Right lobe of liver (tissue), 6 donors: ENCODE measurements at regions not wholly inside any gene's neighbourhood (a gene's known extent, or its start where the extent isn't known, plus 50 kb on each side); places are given as distances from the start of the nearest gene placed in this dataset.

Source experiments
- ATAC-seq, 4 donors: fragments of 200-7000 bp; cut with Tn5 transposase; one replicate each; pipeline ENCODE4 v1.9.1; 2020; ENCODE audit warnings: mild to moderate bottlenecking in 4 of 4, moderate library complexity in 4 of 4
- DNase-seq, 3 donors: peaks; one replicate each; pipeline ENCODE4 v3.0.0-alpha.2; 2020
- H3K27ac ChIP-seq, 3 donors: fragments of 200-600 bp; one replicate each; pipeline ENCODE4 v1.8.0; 2022
- H3K27me3 ChIP-seq, 2 donors: fragments of 200-600 bp; one replicate each; pipeline ENCODE4 v1.8.0; 2022
- H3K36me3 ChIP-seq, 4 donors: fragments of 200-600 bp; sonication (generic) in 1 of 4; one replicate each; pipeline versions ENCODE4 v1.5.1 to v1.8.0; 2017 to 2022; ENCODE audit warnings: control low read depth in 1 of 4
- H3K4me1 ChIP-seq, 4 donors: fragments of 200-600 bp; sonication (generic) in 1 of 4; one replicate each; pipeline versions ENCODE4 v1.5.1 to v1.8.0; 2017 to 2022; ENCODE audit warnings: control low read depth in 1 of 4
- H3K4me3 ChIP-seq, 3 donors: fragments of 200-600 bp; one replicate each; pipeline ENCODE4 v1.8.0; 2022
- H3K9me3 ChIP-seq, 4 donors: fragments of 200-600 bp; sonication (generic) in 1 of 4; one replicate each; pipeline versions ENCODE4 v1.5.1 to v1.8.0; 2017 to 2022; ENCODE audit warnings: control low read depth in 1 of 4
- POLR2A ChIP-seq: fragments of 450-650 bp; IDR thresholded peaks from one replicate; pipeline ENCODE4 v1.6.1; 2017; ENCODE audit warnings: antibody characterized with exemption, mild to moderate bottlenecking
- WGBS: methylation state at CpG from one replicate; pipeline ENCODE4 v1.1.6; 2018; ENCODE audit warnings: low coverage, low lambda C conversion rate; ENCODE audit not compliant: insufficient coverage; ENCODE audit errors: missing lambda C conversion rate; 5-methylcytosine and 5-hydroxymethylcytosine counted together
- intact Hi-C, 2 donors: fragments of 100-400 bp; cut with DNase I; formaldehyde crosslinking; loops; one replicate each; pipeline versions ENCODE4 v1.11.2 to v1.14.1; 2022
- TF ChIP-seq, protein P1 (sequence below), 4 donors: fragments of 200-600 bp in 3 of 4; fragments of 450-650 bp in 1 of 4; IDR thresholded peaks; one replicate each; pipeline versions ENCODE4 v1.5.1 to v1.8.0; 2016 to 2022; ENCODE audit warnings: antibody characterized with exemption in 4 of 4, mild to moderate bottlenecking in 2 of 4
- donor health status: DM: no; HTN: yes; CAD: no.
- donor health status: DM: no; HTN: no; CAD: no.
- donor health status: DM: no; HTN: no; CAD: no.
- donor health status: DM: no; HTN: yes; CAD: no.
- donor health status: DM: no; HTN: yes; CAD: no.

DNA sequence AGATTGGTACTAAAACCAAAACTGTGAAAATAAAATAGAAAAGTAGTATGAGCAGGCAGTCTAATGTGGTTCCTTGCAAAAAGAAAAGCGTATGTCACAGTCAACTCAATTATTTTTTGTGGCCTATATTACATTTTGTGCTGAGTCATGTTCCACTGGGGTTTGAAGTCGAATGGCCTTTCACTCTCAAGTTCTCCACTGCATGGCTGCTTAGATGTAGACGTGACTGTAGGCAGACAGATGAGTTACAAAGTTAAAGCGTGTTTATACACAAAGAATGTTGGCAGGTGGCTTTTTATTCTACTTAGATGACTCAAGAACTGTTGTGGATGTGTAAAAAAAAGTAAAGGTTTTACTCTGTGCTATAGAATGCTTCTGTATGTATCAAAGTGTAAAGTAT lies 133.9 kb downstream of the SLITRK6 start:
- no peak for ATAC-seq
- H3K27ac ChIP-seq = no peak overlapping the region

DNA sequence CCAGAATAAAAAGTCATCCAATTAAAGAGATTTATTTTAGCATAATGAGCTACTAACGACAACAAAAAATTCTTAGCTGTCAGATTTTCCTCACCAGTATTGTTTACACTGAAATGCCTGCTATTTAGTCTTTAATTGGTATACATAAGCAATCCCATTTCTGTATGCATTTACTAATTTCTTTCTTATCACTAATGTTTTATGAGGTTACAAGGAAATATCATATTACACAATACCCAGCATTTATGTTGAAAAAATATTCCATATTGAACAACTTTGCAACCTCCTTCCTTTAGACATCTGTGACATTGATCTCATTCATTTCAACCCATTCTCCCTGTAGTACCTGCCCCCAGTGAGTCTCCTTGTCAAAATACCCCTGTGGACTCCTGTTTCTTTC lies 135.4 kb downstream of the SLITRK6 start:
- intact Hi-C loops = no loop called here
- Histone ChIP-seq H3K4me1 (no peaks in the 10 kb centered on the region), H3K36me3 (no peaks in the 10 kb centered on the region), H3K4me3 (no peak overlapping the region), H3K27ac (no peak overlapping the region), H3K9me3 (no peaks in the 10 kb centered on the region), H3K27me3 (no peaks in the 10 kb centered on the region)
- ATAC-seq (no peak), DNase-seq (no peak)
- no peak for TF ChIP-seq POLR2A
- TF ChIP-seq, protein P1, sequence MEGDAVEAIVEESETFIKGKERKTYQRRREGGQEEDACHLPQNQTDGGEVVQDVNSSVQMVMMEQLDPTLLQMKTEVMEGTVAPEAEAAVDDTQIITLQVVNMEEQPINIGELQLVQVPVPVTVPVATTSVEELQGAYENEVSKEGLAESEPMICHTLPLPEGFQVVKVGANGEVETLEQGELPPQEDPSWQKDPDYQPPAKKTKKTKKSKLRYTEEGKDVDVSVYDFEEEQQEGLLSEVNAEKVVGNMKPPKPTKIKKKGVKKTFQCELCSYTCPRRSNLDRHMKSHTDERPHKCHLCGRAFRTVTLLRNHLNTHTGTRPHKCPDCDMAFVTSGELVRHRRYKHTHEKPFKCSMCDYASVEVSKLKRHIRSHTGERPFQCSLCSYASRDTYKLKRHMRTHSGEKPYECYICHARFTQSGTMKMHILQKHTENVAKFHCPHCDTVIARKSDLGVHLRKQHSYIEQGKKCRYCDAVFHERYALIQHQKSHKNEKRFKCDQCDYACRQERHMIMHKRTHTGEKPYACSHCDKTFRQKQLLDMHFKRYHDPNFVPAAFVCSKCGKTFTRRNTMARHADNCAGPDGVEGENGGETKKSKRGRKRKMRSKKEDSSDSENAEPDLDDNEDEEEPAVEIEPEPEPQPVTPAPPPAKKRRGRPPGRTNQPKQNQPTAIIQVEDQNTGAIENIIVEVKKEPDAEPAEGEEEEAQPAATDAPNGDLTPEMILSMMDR (IDR thresholded peaks at IDR 0.05) = no peak
- 65% methylated on average over 1 of the region's 1 CpG for WGBS

More for the DNA sequence above, 133.9 kb downstream of the SLITRK6 start:
- intact Hi-C loops = no loop called here
- 40% methylated on average over 4 of the region's 4 CpGs for WGBS
- TF ChIP-seq, protein P1 (IDR thresholded peaks at IDR 0.05) = no peak
- no peak for TF ChIP-seq POLR2A
- Histone ChIP-seq H3K36me3 (no peaks in the 10 kb centered on the region), H3K27me3 (no peaks in the 10 kb centered on the region), H3K4me1 (no peaks in the 10 kb centered on the region), H3K9me3 (no peaks in the 10 kb centered on the region), H3K4me3 (no peak overlapping the region)
- DNase-seq = no peak

DNA sequence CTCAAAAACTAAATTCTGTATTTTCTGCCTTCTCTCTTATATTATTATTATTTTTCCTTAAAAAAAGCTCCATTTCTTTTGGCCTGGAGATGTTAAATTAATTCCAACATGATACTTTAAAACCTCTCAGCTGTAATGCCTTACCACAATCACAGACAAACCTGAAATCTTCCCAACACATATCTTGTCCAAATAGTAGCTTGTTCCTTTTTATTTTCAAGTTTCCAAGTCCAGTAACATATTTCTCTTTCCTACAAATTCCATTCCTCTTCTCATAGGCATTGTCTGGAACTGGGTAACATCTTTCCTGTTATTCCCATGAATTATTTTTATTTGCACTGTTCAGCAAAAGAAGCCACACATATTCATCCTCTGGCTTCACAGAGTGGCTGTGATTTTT lies 137.0 kb downstream of the SLITRK6 start:
- Histone ChIP-seq H3K4me3 (no peak overlapping the region), H3K27me3 (no peaks in the 10 kb centered on the region), H3K9me3 (no peaks in the 10 kb centered on the region), H3K36me3 (no peaks in the 10 kb centered on the region), H3K4me1 (no peaks in the 10 kb centered on the region), H3K27ac (no peak overlapping the region)
- DNase-seq (no peak), ATAC-seq (no peak)
- intact Hi-C loops = no loop called here
- TF ChIP-seq, protein P1 (IDR thresholded peaks at IDR 0.05) = no peak
- TF ChIP-seq POLR2A = no peak

DNA sequence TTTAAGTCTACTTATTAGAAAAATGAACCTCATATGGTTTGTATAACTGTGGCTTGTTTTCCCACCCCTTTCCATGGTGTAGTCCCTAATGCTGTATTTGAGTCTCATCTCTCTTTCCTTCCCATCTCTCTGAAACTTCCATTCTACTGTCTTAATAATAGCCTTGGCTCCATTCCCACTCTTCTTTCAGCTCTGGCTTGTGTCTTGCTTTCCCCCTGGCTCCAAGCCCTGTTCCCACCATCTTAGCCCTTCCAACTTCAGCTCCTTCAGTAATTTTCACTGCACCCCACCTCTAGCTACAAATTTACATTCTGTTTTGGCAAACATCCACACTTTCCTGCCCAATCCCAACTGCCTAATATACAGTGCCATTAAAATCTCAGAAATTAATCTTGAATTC lies 137.5 kb downstream of the SLITRK6 start:
- TF ChIP-seq POLR2A = no peak
- TF ChIP-seq, protein P1 (IDR thresholded peaks at IDR 0.05) = no peak
- Histone ChIP-seq H3K9me3 (no peaks in the 10 kb centered on the region), H3K27ac (no peak overlapping the region), H3K27me3 (no peaks in the 10 kb centered on the region), H3K36me3 (no peaks in the 10 kb centered on the region), H3K4me3 (no peak overlapping the region), H3K4me1 (no peaks in the 10 kb centered on the region)
- no peak for ATAC-seq
- intact Hi-C loops = no loop called here
- no peak for DNase-seq

DNA sequence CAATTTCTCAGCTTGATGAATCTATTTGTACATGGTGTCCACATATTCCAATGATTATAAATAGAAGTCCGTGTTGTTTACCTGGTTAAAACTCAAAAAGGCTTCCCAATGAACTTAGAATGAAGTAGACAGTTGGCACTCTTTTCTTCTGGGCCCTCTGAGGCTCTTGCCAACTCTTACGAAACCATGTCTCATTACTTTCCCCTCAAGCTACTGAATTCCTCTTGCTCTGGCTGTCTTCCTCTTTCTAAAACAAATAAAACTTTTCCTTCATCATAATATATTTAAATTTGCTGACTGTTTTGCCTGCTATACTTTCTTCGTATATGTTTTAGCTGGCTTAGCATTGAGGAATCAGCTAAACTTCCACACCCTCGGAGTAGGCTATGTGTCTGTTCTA lies 139.7 kb downstream of the SLITRK6 start:
- WGBS = 38% methylated on average over 4 of the region's 4 CpGs
- H3K4me3 ChIP-seq = no peak overlapping the region
- H3K36me3 ChIP-seq = no peaks in the 10 kb centered on the region
- ATAC-seq = no peak
- no peaks in the 10 kb centered on the region for H3K27me3 ChIP-seq
- no peak for DNase-seq
- H3K9me3 ChIP-seq = no peaks in the 10 kb centered on the region
- intact Hi-C loops = no loop called here
- no peak overlapping the region for H3K27ac ChIP-seq
- TF ChIP-seq POLR2A = no peak
- TF ChIP-seq, protein P1 (IDR thresholded peaks at IDR 0.05) = no peak
- H3K4me1 ChIP-seq = no peaks in the 10 kb centered on the region
